ENCODE measurements at regions not wholly inside any gene's neighbourhood (a gene's known extent, or its start where the extent isn't known, plus 50 kb on each side); places are given as distances from the start of the nearest gene placed in this dataset.

GRCh38 chr10:4733843-4734224 lies 92.2 kb upstream of the AKR1E2 start:
- intact Hi-C loops (cut with DNase I): no loop called here
- no peak for DNase-seq

- no peak for DNase-seq
- intact Hi-C loops (cut with DNase I): no loop called here
Observed at GRCh38 chr10:4733150-4733842, 92.7 kb upstream of the AKR1E2 start.

- intact Hi-C loops (cut with DNase I): no loop called here
Observed at GRCh38 chr10:4730998-4731397, 95.0 kb upstream of the AKR1E2 start.

GRCh38 chr10:4725917-4726606 lies 99.9 kb upstream of the AKR1E2 start:
- intact Hi-C loops (cut with DNase I): no loop called here

More at GRCh38 chr10:4730998-4731397, 95.0 kb upstream of the AKR1E2 start:
- DNase-seq: no peak

GRCh38 chr10:4723860-4724259 lies 102.1 kb upstream of the AKR1E2 start:
- intact Hi-C loops (cut with DNase I): no loop called here
- no peak for DNase-seq

More at GRCh38 chr10:4725917-4726606, 99.9 kb upstream of the AKR1E2 start:
- no peak for DNase-seq

- DNase-seq: no peak
- intact Hi-C loops (cut with DNase I): no loop called here
Observed at GRCh38 chr10:4721999-4722753, 103.8 kb upstream of the AKR1E2 start.

GRCh38 chr10:4720463-4720862 lies 105.5 kb upstream of the AKR1E2 start:
- DNase-seq: no peak
- intact Hi-C loops (cut with DNase I): no loop called here

- intact Hi-C loops (cut with DNase I): no loop called here
- no peak for DNase-seq
Observed at GRCh38 chr10:4719671-4720070, 106.3 kb upstream of the AKR1E2 start.

GRCh38 chr10:4719036-4719435 lies 107.0 kb upstream of the AKR1E2 start:
- no peak for DNase-seq
- intact Hi-C loops (cut with DNase I): no loop called here

GRCh38 chr10:4718544-4718943 lies 107.5 kb upstream of the AKR1E2 start:
- intact Hi-C loops (cut with DNase I): no loop called here
- no peak for DNase-seq

- intact Hi-C loops (cut with DNase I): no loop called here
Observed at GRCh38 chr10:4717670-4718069, 108.3 kb upstream of the AKR1E2 start.

GRCh38 chr10:4710858-4711257 lies 115.1 kb upstream of the AKR1E2 start:
- intact Hi-C loops (cut with DNase I): no loop called here

More at GRCh38 chr10:4717670-4718069, 108.3 kb upstream of the AKR1E2 start:
- no peak for DNase-seq

GRCh38 chr10:4708123-4708759 lies 117.8 kb upstream of the AKR1E2 start:
- DNase-seq: no peak

More at GRCh38 chr10:4710858-4711257, 115.1 kb upstream of the AKR1E2 start:
- DNase-seq: no peak

GRCh38 chr10:4707221-4707620 lies 118.8 kb upstream of the AKR1E2 start:
- no peak for DNase-seq
- intact Hi-C loops (cut with DNase I): no loop called here

More at GRCh38 chr10:4708123-4708759, 117.8 kb upstream of the AKR1E2 start:
- intact Hi-C loops (cut with DNase I): no loop called here

GRCh38 chr10:4704034-4704545 lies 121.9 kb upstream of the AKR1E2 start:
- DNase-seq: no peak
- intact Hi-C loops (cut with DNase I): no loop called here

GRCh38 chr10:4701016-4701415 lies 125.0 kb upstream of the AKR1E2 start:
- no peak for DNase-seq
- intact Hi-C loops (cut with DNase I): no loop called here

- intact Hi-C loops (cut with DNase I): no loop called here
- DNase-seq: no peak
Observed at GRCh38 chr10:4699950-4700730, 125.9 kb upstream of the AKR1E2 start.

- intact Hi-C loops (cut with DNase I): no loop called here
- no peak for DNase-seq
Observed at GRCh38 chr10:4698075-4698474, 127.9 kb upstream of the AKR1E2 start.

GRCh38 chr10:4696186-4696585 lies 129.8 kb upstream of the AKR1E2 start:
- DNase-seq: no peak
- intact Hi-C loops (cut with DNase I): no loop called here

- intact Hi-C loops (cut with DNase I): no loop called here
Observed at GRCh38 chr10:4693967-4694366, 132.0 kb upstream of the AKR1E2 start.

More at GRCh38 chr10:4693967-4694366, 132.0 kb upstream of the AKR1E2 start:
- no peak for DNase-seq
